GM23338 (cell line): ENCODE measurements at regions not wholly inside any gene's neighbourhood (a gene's known extent, or its start where the extent isn't known, plus 50 kb on each side); places are given as distances from the start of the nearest gene placed in this dataset.

ENCODE experiments used
- ATAC-seq: fragments of 200-7000 bp; cut with Tn5 transposase; 3 replicates; pipeline ENCODE4 v1.9.1; 2020
- DNase-seq: peaks from one replicate; pipeline ENCODE4 v3.0.0-alpha.2; 2015; ENCODE audit warnings: low spot score
- H2AFZ ChIP-seq: fragments of 200-600 bp; sonication (generic); 2 replicates; pipeline ENCODE4 v1.8.0; 2016; ENCODE audit warnings: antibody characterized with exemption, mild to moderate bottlenecking, moderate library complexity
- H3F3A ChIP-seq: fragments of 200-600 bp; sonication (generic); replicated peaks from 2 replicates; pipeline ENCODE4 v1.8.0; 2017; ENCODE audit warnings: antibody characterized with exemption, mixed run types, low read depth
- H3K27ac ChIP-seq: fragments of 200-600 bp; sonication (generic); 2 replicates; pipeline ENCODE4 v1.6.1; 2016; ENCODE audit warnings: low read depth
- H3K27me3 ChIP-seq: fragments of 200-600 bp; sonication (generic); 2 replicates; pipeline ENCODE4 v1.8.0; 2016; ENCODE audit warnings: mild to moderate bottlenecking, mixed run types, moderate library complexity; ENCODE audit not compliant: insufficient read depth
- H3K36me3 ChIP-seq: fragments of 200-600 bp; sonication (generic); 2 replicates; pipeline ENCODE4 v1.8.0; 2016; ENCODE audit warnings: mild to moderate bottlenecking; ENCODE audit not compliant: insufficient read depth
- H3K4me1 ChIP-seq: fragments of 200-600 bp; sonication (generic); 2 replicates; pipeline ENCODE4 v1.8.0; 2016; ENCODE audit warnings: mild to moderate bottlenecking, moderate library complexity; ENCODE audit not compliant: insufficient read depth
- H3K4me2 ChIP-seq: fragments of 200-600 bp; sonication (generic); 2 replicates; pipeline ENCODE4 v1.7.1; 2017; ENCODE audit warnings: mixed run types
- H3K4me3 ChIP-seq: fragments of 200-600 bp; sonication (generic); 2 replicates; pipeline ENCODE4 v1.6.1; 2016; ENCODE audit warnings: mixed run types
- H3K79me2 ChIP-seq: fragments of 200-600 bp; sonication (generic); replicated peaks from 2 replicates; pipeline ENCODE4 v1.8.0; 2017; ENCODE audit warnings: mild to moderate bottlenecking; ENCODE audit not compliant: insufficient read depth
- H3K9me2 ChIP-seq: fragments of 200-600 bp; sonication (generic); 2 replicates; pipeline ENCODE4 v1.8.0; 2017; ENCODE audit not compliant: insufficient read depth
- H4K20me1 ChIP-seq: fragments of 200-600 bp; sonication (generic); replicated peaks from 2 replicates; pipeline ENCODE4 v1.8.0; 2017; ENCODE audit warnings: mild to moderate bottlenecking; ENCODE audit not compliant: insufficient read depth
- H3K27ac Mint-ChIP-seq: 2 replicates; pipeline ENCODE4 v1.8.0; 2020; ENCODE audit warnings: inconsistent platforms, mild to moderate bottlenecking, moderate library complexity, mixed read lengths
- H3K27me3 Mint-ChIP-seq: 3 replicates; pipeline ENCODE4 v1.8.0; 2022; ENCODE audit warnings: low read depth, mild to moderate bottlenecking, moderate library complexity, mixed read lengths, inconsistent platforms; ENCODE audit not compliant: insufficient read depth, poor library complexity
- H3K36me3 Mint-ChIP-seq: 3 replicates; pipeline ENCODE4 v1.8.0; 2021; ENCODE audit warnings: low read depth, mild to moderate bottlenecking, inconsistent platforms, moderate library complexity, mixed read lengths
- H3K4me1 Mint-ChIP-seq: 3 replicates; pipeline ENCODE4 v1.8.0; 2020; ENCODE audit warnings: mild to moderate bottlenecking, inconsistent platforms, mixed read lengths
- H3K4me3 Mint-ChIP-seq: 3 replicates; pipeline ENCODE4 v1.8.0; 2021; ENCODE audit warnings: moderate library complexity, mild to moderate bottlenecking, inconsistent platforms, mixed read lengths
- H3K9me3 Mint-ChIP-seq: 3 replicates; pipeline ENCODE4 v1.8.0; 2020; ENCODE audit warnings: moderate library complexity, mild to moderate bottlenecking, inconsistent platforms, mixed read lengths
- CREB1 ChIP-seq: fragments of 250-450 bp; sonication (Bioruptor Pico); IDR thresholded peaks from 2 replicates; pipeline ENCODE4 v1.5.0; 2020; ENCODE audit warnings: low read depth, mild to moderate bottlenecking, moderate library complexity
- ETS1 ChIP-seq: IDR thresholded peaks from 2 replicates; pipeline ENCODE4 v1.6.1; 2016; ENCODE audit warnings: antibody characterized with exemption
- EZH2 ChIP-seq: fragments of 200-600 bp; sonication (generic); IDR thresholded peaks from one replicate; pipeline ENCODE4 v1.8.0; 2017; ENCODE audit warnings: antibody characterized with exemption, mild to moderate bottlenecking, low read depth; ENCODE audit not compliant: unreplicated experiment
- EZH2phosphoT487 ChIP-seq: fragments of 200-600 bp; sonication (generic); IDR thresholded peaks from one replicate; pipeline ENCODE4 v1.8.1; 2018; ENCODE audit warnings: antibody characterized with exemption; ENCODE audit not compliant: unreplicated experiment
- JUNB ChIP-seq: IDR thresholded peaks from one replicate; pipeline ENCODE4 v1.6.1; 2016; ENCODE audit warnings: antibody characterized with exemption; ENCODE audit not compliant: unreplicated experiment
- NANOG ChIP-seq: IDR thresholded peaks from 2 replicates; pipeline ENCODE4 v1.6.1; 2016; ENCODE audit warnings: antibody characterized with exemption, borderline replicate concordance
- POLR2AphosphoS5 ChIP-seq: IDR thresholded peaks from 2 replicates; pipeline ENCODE4 v1.6.1; 2016; ENCODE audit warnings: antibody characterized with exemption, low read depth
- REST ChIP-seq: IDR thresholded peaks from one replicate; pipeline ENCODE4 v1.6.1; 2018; ENCODE audit warnings: antibody characterized with exemption; ENCODE audit not compliant: unreplicated experiment
- STAT1 ChIP-seq: IDR thresholded peaks from one replicate; pipeline ENCODE4 v1.6.1; 2016; ENCODE audit warnings: antibody characterized with exemption; ENCODE audit not compliant: unreplicated experiment
- ZNF114 ChIP-seq: fragments of 250-450 bp; sonication (Bioruptor Pico); IDR thresholded peaks from 2 replicates; pipeline ENCODE4 v1.5.0; 2020; ENCODE audit warnings: mild to moderate bottlenecking, moderate library complexity
- ZNF331 ChIP-seq: fragments of 250-450 bp; sonication (Bioruptor Pico); IDR thresholded peaks from 2 replicates; pipeline ENCODE4 v1.5.0; 2020; ENCODE audit warnings: low read depth, mild to moderate bottlenecking, moderate library complexity
- ZNF462 ChIP-seq: fragments of 250-450 bp; sonication (Bioruptor Pico); IDR thresholded peaks from 2 replicates; pipeline ENCODE4 v1.5.0; 2020; ENCODE audit warnings: mild to moderate bottlenecking, moderate library complexity
- TF ChIP-seq, protein P1 (sequence below), 2 experiments: fragments of 200-600 bp in 1 of 2; sonication (generic) in 1 of 2; conservative IDR thresholded peaks; 2 replicates each; pipeline versions ENCODE4 v1.5.1 to v1.6.1; 2016 to 2017; ENCODE audit warnings: antibody characterized with exemption in 2 of 2, low read depth in 2 of 2, mild to moderate bottlenecking in 2 of 2, moderate library complexity in 1 of 2

DNA sequence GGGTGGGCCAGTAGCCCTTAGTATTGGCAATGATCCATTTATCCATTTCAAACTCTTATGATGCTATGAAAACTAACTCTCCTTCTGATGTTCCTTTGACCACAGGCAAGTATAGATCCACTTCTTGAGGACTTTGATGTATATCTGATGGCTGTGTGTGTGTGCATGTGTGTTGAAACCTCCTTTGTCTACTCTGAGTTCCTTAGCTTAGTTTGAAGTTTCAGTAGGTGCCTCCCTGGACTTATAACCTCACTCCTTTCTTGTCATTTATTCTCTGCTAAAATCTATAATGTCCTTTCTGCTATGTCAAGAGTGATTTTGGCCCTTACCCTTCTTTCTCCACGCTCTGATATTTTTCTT lies 409.3 kb downstream of the PRDM2 start:
- no peaks in the 10 kb centered on the region for H4K20me1 ChIP-seq
- no peaks in the 10 kb centered on the region for H3K36me3 Mint-ChIP-seq
- peaks cover 4% of the 10 kb centered on the region for H3K4me1 Mint-ChIP-seq
- H3K4me1 ChIP-seq = peaks cover 2% of the 10 kb centered on the region
- no peak overlapping the region for H3K27ac Mint-ChIP-seq
- no peaks in the 10 kb centered on the region for H3K9me3 Mint-ChIP-seq
- no peak for DNase-seq
- H3K79me2 ChIP-seq = no peaks in the 10 kb centered on the region
- H3K4me3 Mint-ChIP-seq = no peak overlapping the region
- H2AFZ ChIP-seq = no peak overlapping the region
- no peaks in the 10 kb centered on the region for H3F3A ChIP-seq
- peaks cover 11% of the 10 kb centered on the region for H3K27me3 Mint-ChIP-seq
- H3K9me2 ChIP-seq = peaks cover 7% of the 10 kb centered on the region; the same call in 1 of the 2 replicates
- no peak overlapping the region for H3K4me2 ChIP-seq
- H3K27ac ChIP-seq = no peak overlapping the region
- TF ChIP-seq POLR2AphosphoS5 (no peak), ZNF114 (CRISPR knock-in tag) (no peak), NANOG (no peak), ZNF462 (CRISPR knock-in tag) (no peak), ETS1 (no peak), EZH2phosphoT487 (no peak), REST (no peak), ZNF331 (CRISPR knock-in tag) (no peak), CREB1 (CRISPR knock-in tag) (no peak), JUNB (no peak), STAT1 (no peak), EZH2 (no peak)
- TF ChIP-seq, protein P1, sequence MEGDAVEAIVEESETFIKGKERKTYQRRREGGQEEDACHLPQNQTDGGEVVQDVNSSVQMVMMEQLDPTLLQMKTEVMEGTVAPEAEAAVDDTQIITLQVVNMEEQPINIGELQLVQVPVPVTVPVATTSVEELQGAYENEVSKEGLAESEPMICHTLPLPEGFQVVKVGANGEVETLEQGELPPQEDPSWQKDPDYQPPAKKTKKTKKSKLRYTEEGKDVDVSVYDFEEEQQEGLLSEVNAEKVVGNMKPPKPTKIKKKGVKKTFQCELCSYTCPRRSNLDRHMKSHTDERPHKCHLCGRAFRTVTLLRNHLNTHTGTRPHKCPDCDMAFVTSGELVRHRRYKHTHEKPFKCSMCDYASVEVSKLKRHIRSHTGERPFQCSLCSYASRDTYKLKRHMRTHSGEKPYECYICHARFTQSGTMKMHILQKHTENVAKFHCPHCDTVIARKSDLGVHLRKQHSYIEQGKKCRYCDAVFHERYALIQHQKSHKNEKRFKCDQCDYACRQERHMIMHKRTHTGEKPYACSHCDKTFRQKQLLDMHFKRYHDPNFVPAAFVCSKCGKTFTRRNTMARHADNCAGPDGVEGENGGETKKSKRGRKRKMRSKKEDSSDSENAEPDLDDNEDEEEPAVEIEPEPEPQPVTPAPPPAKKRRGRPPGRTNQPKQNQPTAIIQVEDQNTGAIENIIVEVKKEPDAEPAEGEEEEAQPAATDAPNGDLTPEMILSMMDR (conservative IDR thresholded peaks at IDR 0.05; ENCODE audit: low read depth in 2 of 2) = no peak
- no peak for ATAC-seq
- no peaks in the 10 kb centered on the region for H3K27me3 ChIP-seq
- H3K4me3 ChIP-seq = no peak overlapping the region
- no peaks in the 10 kb centered on the region for H3K36me3 ChIP-seq
